K562 (cell line): ENCODE measurements at regions not wholly inside any gene's neighbourhood (a gene's known extent, or its start where the extent isn't known, plus 50 kb on each side); places are given as distances from the start of the nearest gene placed in this dataset.

Source experiments
- ATAC-seq: fragments of 200-7000 bp; cut with Tn5 transposase; 3 replicates; pipeline ENCODE4 v1.9.1; 2020; ENCODE audit warnings: moderate library complexity
- BruUV-seq: library from RNA; stranded (reverse); fragments of 400-500 nt; replicated peaks from 2 replicates; lab custom pipeline; 2021; lab: Mats Ljungman, UMichigan
- CTCF ChIA-PET: fragments of 300-600 bp; formaldehyde crosslinking; extraction: SDS; loops from one replicate; lab custom pipeline; 2021; ENCODE audit warnings: low intra/inter-chr PET ratio; lab: Yijun Ruan, JAX
- POLR2A ChIA-PET: fragments of 300-600, 350-650 bp; sonication (Branson Sonifier 250); formaldehyde crosslinking; extraction: SDS; loops from one replicate; lab custom pipeline; 2021; ENCODE audit warnings: antibody characterized with exemption, inconsistent platforms; lab: Yijun Ruan, JAX
- DNase-seq, 4 experiments: peaks; one replicate each; pipeline versions ENCODE4 v3.0.0 to v3.0.0-alpha.2; 2011 to 2018; ENCODE audit warnings: low spot score in 3 of 4, mixed read lengths in 3 of 4; ENCODE audit errors: extremely low read depth in 1 of 4
- FAIRE-seq: peaks from 2 replicates; lab custom pipeline; 2011; peaks lifted over from hg19 to GRCh38; lab: Jason Lieb, UNC
- H2AFZ ChIP-seq: 2 replicates; pipeline ENCODE4 v1.6.0; 2011; ENCODE audit warnings: low read depth, low read length, control low read depth, inconsistent platforms
- H3K27ac ChIP-seq: fragments of 200-600 bp; 3 replicates; pipeline ENCODE4 v1.8.0; 2011; ENCODE audit warnings: low read depth, mild to moderate bottlenecking, control low read depth, inconsistent platforms, low read length, moderate library complexity, mixed read lengths; ENCODE audit errors: extremely low read depth
- H3K27me3 ChIP-seq, 2 experiments: fragments of 300-600 bp in 1 of 2; 2 replicates in 1 of 2; 3 replicates in 1 of 2; pipeline versions ENCODE4 v1.6.0 to v1.8.0; 2011; ENCODE audit warnings: inconsistent platforms in 2 of 2, low read length in 2 of 2, mild to moderate bottlenecking in 1 of 2, mixed read lengths in 1 of 2, moderate library complexity in 1 of 2; ENCODE audit not compliant: control insufficient read depth in 2 of 2, insufficient read depth in 2 of 2
- H3K36me3 ChIP-seq: fragments of 300-600 bp; 3 replicates; pipeline ENCODE4 v1.8.0; 2011; ENCODE audit warnings: mild to moderate bottlenecking, low read length, inconsistent platforms; ENCODE audit not compliant: control insufficient read depth, insufficient read depth
- H3K4me1 ChIP-seq, 2 experiments: fragments of 200-600 bp in 1 of 2; replicated peaks in 1 of 2; 2 replicates in 1 of 2; 3 replicates in 1 of 2; pipeline versions ENCODE4 v1.5.1 to v1.8.0; 2011; ENCODE audit warnings: inconsistent platforms in 2 of 2, low read length in 2 of 2, mild to moderate bottlenecking in 1 of 2, mixed read lengths in 1 of 2, moderate library complexity in 1 of 2; ENCODE audit not compliant: control insufficient read depth in 2 of 2, insufficient read depth in 2 of 2
- H3K4me2 ChIP-seq: 2 replicates; pipeline ENCODE4 v1.6.1; 2011; ENCODE audit warnings: low read length, control low read depth, inconsistent platforms, mixed read lengths; ENCODE audit not compliant: insufficient read depth
- H3K4me3 ChIP-seq: fragments of 200-600 bp; sonication (generic), shearing (Covaris generic); 2 replicates; pipeline ENCODE4 v1.5.1; 2016; ENCODE audit warnings: control low read depth, inconsistent platforms
- H3K79me2 ChIP-seq: fragments of 200-600 bp; 3 replicates; pipeline ENCODE4 v1.8.0; 2011; ENCODE audit warnings: low read length, inconsistent platforms; ENCODE audit not compliant: control insufficient read depth, insufficient read depth
- H3K9ac ChIP-seq, 2 experiments: 2 replicates each; pipeline versions ENCODE4 v1.6.0 to v1.6.1; 2011; ENCODE audit warnings: low read depth in 2 of 2, low read length in 2 of 2, control low read depth in 1 of 2, inconsistent platforms in 1 of 2, mild to moderate bottlenecking in 1 of 2, mixed read lengths in 1 of 2; ENCODE audit not compliant: insufficient read depth in 1 of 2
- H3K9me1 ChIP-seq: one replicate; pipeline ENCODE4 v1.6.0; 2011; ENCODE audit warnings: inconsistent platforms, mild to moderate bottlenecking, low read length, moderate library complexity; ENCODE audit not compliant: control insufficient read depth, insufficient read depth
- H3K9me3 ChIP-seq: replicated peaks from 2 replicates; pipeline ENCODE4 v1.5.1; 2011; ENCODE audit warnings: low read depth, low read length, inconsistent platforms; ENCODE audit not compliant: control insufficient read depth, insufficient read depth
- H4K20me1 ChIP-seq: replicated peaks from 2 replicates; pipeline ENCODE4 v1.6.1; 2011; ENCODE audit warnings: low read length, inconsistent platforms, mixed read lengths; ENCODE audit not compliant: control insufficient read depth, insufficient read depth
- FOSL1 ChIP-seq: fragments of 200-800 bp; sonication (Bioruptor generic); conservative IDR thresholded peaks from 2 replicates; pipeline ENCODE4 v1.6.1; 2016; ENCODE audit warnings: missing genetic modification characterization, missing compliant biosample characterization
- KDM4B ChIP-seq, 2 experiments: fragments of 450-650 bp in 1 of 2; sonication (generic) in 1 of 2; IDR thresholded peaks; 2 replicates each; pipeline ENCODE4 v1.6.1; 2016 to 2017; ENCODE audit warnings: borderline replicate concordance in 2 of 2, antibody characterized with exemption in 1 of 2, low read depth in 1 of 2, mild to moderate bottlenecking in 1 of 2
- NCOA1 ChIP-seq: fragments of 450-650 bp; IDR thresholded peaks from 2 replicates; pipeline ENCODE4 v1.6.1; 2016; ENCODE audit warnings: low read depth
- PHF20 ChIP-seq: fragments of 450-650 bp; IDR thresholded peaks from 2 replicates; pipeline ENCODE4 v1.6.1; 2018; ENCODE audit not compliant: partially characterized antibody
- PHTF2 ChIP-seq: fragments of 250-450 bp; sonication (Bioruptor Pico); IDR thresholded peaks from 2 replicates; pipeline ENCODE4 v1.5.0; 2021; ENCODE audit warnings: mild to moderate bottlenecking
- POLR3G ChIP-seq: IDR thresholded peaks from 2 replicates; pipeline ENCODE4 v1.6.1; 2011; ENCODE audit not compliant: insufficient read length, insufficient replicate concordance; ENCODE audit errors: extremely low read depth
- SMARCA5 ChIP-seq: fragments of 450-650 bp; IDR thresholded peaks from 2 replicates; pipeline ENCODE4 v1.6.1; 2016
- TSC22D4 ChIP-seq: fragments of 450-650 bp; IDR thresholded peaks from 2 replicates; pipeline ENCODE4 v1.6.1; 2016; ENCODE audit warnings: missing genetic modification characterization, missing biosample characterization, control low read depth
- XRCC3 ChIP-seq: fragments of 450-650 bp; IDR thresholded peaks from 2 replicates; pipeline ENCODE4 v1.6.1; 2017; ENCODE audit warnings: mild to moderate bottlenecking, moderate library complexity
- ZNF134 ChIP-seq: fragments of 250-450 bp; sonication (Bioruptor Pico); conservative IDR thresholded peaks from 2 replicates; pipeline ENCODE4 v1.4.0; 2020
- ZNF354B ChIP-seq: fragments of 250-450 bp; sonication (Bioruptor Pico); IDR thresholded peaks from 2 replicates; pipeline ENCODE4 v1.4.0; 2020
- ZNF589 ChIP-seq: fragments of 200-800 bp; sonication (Bioruptor generic); IDR thresholded peaks from 2 replicates; pipeline ENCODE4 v1.6.1; 2016; ENCODE audit warnings: low read depth, missing genetic modification characterization, missing compliant biosample characterization
- in situ Hi-C: fragments of 300-500 bp; cut with MboI; formaldehyde crosslinking; loops from 4 replicates; pipeline ENCODE4 v1.15.0; 2018; ENCODE audit warnings: inconsistent platforms, mixed read lengths
- intact Hi-C: fragments of 100-400 bp; cut with micrococcal nuclease; formaldehyde crosslinking; loops from 2 replicates; pipeline ENCODE4 v1.14.2; 2022
- TF ChIP-seq, protein P1 (sequence below): fragments of 450-650 bp; IDR thresholded peaks from 2 replicates; pipeline ENCODE4 v1.6.1; 2016; ENCODE audit warnings: mild to moderate bottlenecking
- TF ChIP-seq, protein P2 (sequence below): fragments of 450-650 bp; IDR thresholded peaks from 2 replicates; pipeline ENCODE4 v1.7.0; 2016; ENCODE audit warnings: borderline replicate concordance
- TF ChIP-seq, protein P3 (sequence below): sonication (generic); formaldehyde crosslinking; IDR thresholded peaks from 2 replicates; pipeline ENCODE4 v1.8.0; 2022; ENCODE audit warnings: missing genetic modification reagents, mild to moderate bottlenecking, borderline replicate concordance
- TF ChIP-seq, protein P4 (sequence below): conservative IDR thresholded peaks from 2 replicates; pipeline ENCODE4 v1.6.1; 2011; ENCODE audit warnings: low read depth, mild to moderate bottlenecking, low read length; ENCODE audit not compliant: control insufficient read depth

DNA sequence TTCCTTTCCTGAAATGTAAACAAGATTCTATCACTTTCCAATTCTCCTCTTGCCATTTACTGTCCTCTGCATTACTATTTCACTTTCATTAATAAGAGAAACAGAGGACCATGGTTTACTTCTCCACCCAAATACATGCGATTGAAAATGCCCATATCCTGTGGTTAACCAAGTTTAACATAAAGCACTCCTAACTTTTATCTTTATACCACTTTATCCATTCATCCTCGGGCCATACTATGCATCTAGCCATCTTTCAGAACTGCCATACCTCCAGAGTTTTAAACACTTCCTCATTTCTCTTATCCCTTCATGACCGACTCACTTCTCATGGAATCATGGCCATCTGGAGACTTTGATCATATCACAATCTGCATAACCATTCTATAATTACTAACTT, 1182.3 kb downstream of the CNTNAP5 start (continued):
- TF ChIP-seq, protein P1, sequence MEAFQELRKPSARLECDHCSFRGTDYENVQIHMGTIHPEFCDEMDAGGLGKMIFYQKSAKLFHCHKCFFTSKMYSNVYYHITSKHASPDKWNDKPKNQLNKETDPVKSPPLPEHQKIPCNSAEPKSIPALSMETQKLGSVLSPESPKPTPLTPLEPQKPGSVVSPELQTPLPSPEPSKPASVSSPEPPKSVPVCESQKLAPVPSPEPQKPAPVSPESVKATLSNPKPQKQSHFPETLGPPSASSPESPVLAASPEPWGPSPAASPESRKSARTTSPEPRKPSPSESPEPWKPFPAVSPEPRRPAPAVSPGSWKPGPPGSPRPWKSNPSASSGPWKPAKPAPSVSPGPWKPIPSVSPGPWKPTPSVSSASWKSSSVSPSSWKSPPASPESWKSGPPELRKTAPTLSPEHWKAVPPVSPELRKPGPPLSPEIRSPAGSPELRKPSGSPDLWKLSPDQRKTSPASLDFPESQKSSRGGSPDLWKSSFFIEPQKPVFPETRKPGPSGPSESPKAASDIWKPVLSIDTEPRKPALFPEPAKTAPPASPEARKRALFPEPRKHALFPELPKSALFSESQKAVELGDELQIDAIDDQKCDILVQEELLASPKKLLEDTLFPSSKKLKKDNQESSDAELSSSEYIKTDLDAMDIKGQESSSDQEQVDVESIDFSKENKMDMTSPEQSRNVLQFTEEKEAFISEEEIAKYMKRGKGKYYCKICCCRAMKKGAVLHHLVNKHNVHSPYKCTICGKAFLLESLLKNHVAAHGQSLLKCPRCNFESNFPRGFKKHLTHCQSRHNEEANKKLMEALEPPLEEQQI, result no peak

DNA sequence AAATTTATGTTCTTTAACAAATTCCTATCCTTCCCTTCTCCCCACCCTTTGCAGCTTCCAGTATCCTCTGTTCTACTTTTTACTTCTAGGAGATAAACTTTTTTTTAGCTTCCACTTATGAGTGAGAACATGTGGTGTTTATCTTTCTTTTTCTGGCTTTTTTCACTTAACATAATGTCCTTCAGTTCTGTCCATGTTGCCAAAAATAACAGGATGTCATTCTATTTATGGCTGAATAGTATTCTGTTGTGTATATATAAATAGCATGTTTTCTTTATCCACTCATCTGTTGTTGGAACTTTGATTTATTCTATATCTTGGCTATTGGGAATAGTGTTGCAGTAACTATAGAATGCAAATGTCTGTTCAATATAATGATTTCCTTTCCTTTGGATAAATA, 1191.2 kb downstream of the CNTNAP5 start:
- Histone ChIP-seq H2AFZ (no peak overlapping the region), H3K4me2 (no peak overlapping the region), H3K9ac (no peak overlapping the region), H3K79me2 (no peaks in the 10 kb centered on the region), H3K36me3 (no peaks in the 10 kb centered on the region), H3K9me1 (no peaks in the 10 kb centered on the region), H3K4me3 (no peak overlapping the region), H3K9me3 (no peaks in the 10 kb centered on the region), H3K4me1 (no peaks in the 10 kb centered on the region), H4K20me1 (no peaks in the 10 kb centered on the region), H3K27ac (no peak overlapping the region), H3K27me3 (no peaks in the 10 kb centered on the region)
- FAIRE-seq, result no peak
- no TSS peak for BruUV-seq
- no peak for ATAC-seq
- intact Hi-C loops, result no loop called here
- in situ Hi-C loops, result no loop called here
- ChIA-PET POLR2A (interaction anchor here (0.6 kb wide), 1 partner anchor 327 kb away, joined by 5 read pairs; no protein-coding TSS in a partner anchor), CTCF (no interaction called here)
- no peak for DNase-seq
- TF ChIP-seq ZNF354B (CRISPR knock-in tag) (no peak), KDM4B (IDR thresholded peaks at IDR 0.05; ENCODE audit: borderline replicate concordance in 2 of 2, low read depth in 1 of 2) (no peak), SMARCA5 (no peak), POLR3G (no peak), PHTF2 (CRISPR knock-in tag) (no peak), ZNF134 (no peak), PHF20 (no peak), NCOA1 (no peak), ZNF589 (CRISPR knock-in tag) (no peak), XRCC3 (no peak), FOSL1 (tag) (no peak), TSC22D4 (tag) (no peak)
- TF ChIP-seq, protein P2, sequence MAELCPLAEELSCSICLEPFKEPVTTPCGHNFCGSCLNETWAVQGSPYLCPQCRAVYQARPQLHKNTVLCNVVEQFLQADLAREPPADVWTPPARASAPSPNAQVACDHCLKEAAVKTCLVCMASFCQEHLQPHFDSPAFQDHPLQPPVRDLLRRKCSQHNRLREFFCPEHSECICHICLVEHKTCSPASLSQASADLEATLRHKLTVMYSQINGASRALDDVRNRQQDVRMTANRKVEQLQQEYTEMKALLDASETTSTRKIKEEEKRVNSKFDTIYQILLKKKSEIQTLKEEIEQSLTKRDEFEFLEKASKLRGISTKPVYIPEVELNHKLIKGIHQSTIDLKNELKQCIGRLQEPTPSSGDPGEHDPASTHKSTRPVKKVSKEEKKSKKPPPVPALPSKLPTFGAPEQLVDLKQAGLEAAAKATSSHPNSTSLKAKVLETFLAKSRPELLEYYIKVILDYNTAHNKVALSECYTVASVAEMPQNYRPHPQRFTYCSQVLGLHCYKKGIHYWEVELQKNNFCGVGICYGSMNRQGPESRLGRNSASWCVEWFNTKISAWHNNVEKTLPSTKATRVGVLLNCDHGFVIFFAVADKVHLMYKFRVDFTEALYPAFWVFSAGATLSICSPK, result no peak
- TF ChIP-seq, protein P3, sequence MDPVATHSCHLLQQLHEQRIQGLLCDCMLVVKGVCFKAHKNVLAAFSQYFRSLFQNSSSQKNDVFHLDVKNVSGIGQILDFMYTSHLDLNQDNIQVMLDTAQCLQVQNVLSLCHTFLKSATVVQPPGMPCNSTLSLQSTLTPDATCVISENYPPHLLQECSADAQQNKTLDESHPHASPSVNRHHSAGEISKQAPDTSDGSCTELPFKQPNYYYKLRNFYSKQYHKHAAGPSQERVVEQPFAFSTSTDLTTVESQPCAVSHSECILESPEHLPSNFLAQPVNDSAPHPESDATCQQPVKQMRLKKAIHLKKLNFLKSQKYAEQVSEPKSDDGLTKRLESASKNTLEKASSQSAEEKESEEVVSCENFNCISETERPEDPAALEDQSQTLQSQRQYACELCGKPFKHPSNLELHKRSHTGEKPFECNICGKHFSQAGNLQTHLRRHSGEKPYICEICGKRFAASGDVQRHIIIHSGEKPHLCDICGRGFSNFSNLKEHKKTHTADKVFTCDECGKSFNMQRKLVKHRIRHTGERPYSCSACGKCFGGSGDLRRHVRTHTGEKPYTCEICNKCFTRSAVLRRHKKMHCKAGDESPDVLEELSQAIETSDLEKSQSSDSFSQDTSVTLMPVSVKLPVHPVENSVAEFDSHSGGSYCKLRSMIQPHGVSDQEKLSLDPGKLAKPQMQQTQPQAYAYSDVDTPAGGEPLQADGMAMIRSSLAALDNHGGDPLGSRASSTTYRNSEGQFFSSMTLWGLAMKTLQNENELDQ (CRISPR knock-in tag), result no peak
- TF ChIP-seq, protein P4, sequence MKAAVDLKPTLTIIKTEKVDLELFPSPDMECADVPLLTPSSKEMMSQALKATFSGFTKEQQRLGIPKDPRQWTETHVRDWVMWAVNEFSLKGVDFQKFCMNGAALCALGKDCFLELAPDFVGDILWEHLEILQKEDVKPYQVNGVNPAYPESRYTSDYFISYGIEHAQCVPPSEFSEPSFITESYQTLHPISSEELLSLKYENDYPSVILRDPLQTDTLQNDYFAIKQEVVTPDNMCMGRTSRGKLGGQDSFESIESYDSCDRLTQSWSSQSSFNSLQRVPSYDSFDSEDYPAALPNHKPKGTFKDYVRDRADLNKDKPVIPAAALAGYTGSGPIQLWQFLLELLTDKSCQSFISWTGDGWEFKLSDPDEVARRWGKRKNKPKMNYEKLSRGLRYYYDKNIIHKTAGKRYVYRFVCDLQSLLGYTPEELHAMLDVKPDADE, result no peak
